Osteoblast (primary cell): ENCODE measurements at regions not wholly inside any gene's neighbourhood (a gene's known extent, or its start where the extent isn't known, plus 50 kb on each side); places are given as distances from the start of the nearest gene placed in this dataset.

ENCODE experiments used
- DNase-seq: peaks from one replicate; pipeline ENCODE4 v3.0.0; 2011; ENCODE audit warnings: low spot score, mixed read lengths; ENCODE audit not compliant: insufficient read length; ENCODE audit errors: missing footprints
- H2AFZ ChIP-seq: 2 replicates; pipeline ENCODE4 v1.6.0; 2011; ENCODE audit warnings: mild to moderate bottlenecking, low read length
- H3K27ac ChIP-seq: 2 replicates; pipeline ENCODE4 v1.5.1; 2011; ENCODE audit warnings: mild to moderate bottlenecking, low read depth, low read length, moderate library complexity
- H3K27me3 ChIP-seq: 2 replicates; pipeline ENCODE4 v1.6.0; 2012; ENCODE audit warnings: mild to moderate bottlenecking, control low read depth, inconsistent platforms, low read length, moderate library complexity; ENCODE audit not compliant: insufficient read depth
- H3K36me3 ChIP-seq: 2 replicates; pipeline ENCODE4 v1.5.1; 2011; ENCODE audit warnings: mild to moderate bottlenecking, low read length, control low read depth, moderate library complexity; ENCODE audit not compliant: insufficient read depth
- H3K4me1 ChIP-seq: 2 replicates; pipeline ENCODE4 v1.5.1; 2011; ENCODE audit warnings: mild to moderate bottlenecking, low read length, control low read depth, moderate library complexity; ENCODE audit not compliant: insufficient read depth
- H3K4me2 ChIP-seq: 2 replicates; pipeline ENCODE4 v1.6.0; 2011; ENCODE audit warnings: mild to moderate bottlenecking, low read length; ENCODE audit not compliant: insufficient read depth
- H3K4me3 ChIP-seq: fragments of 200-600 bp; sonication (generic); 3 replicates; pipeline ENCODE4 v1.5.1; 2012; ENCODE audit warnings: mild to moderate bottlenecking, low read length, inconsistent platforms; ENCODE audit not compliant: insufficient read depth
- H3K79me2 ChIP-seq: 2 replicates; pipeline ENCODE4 v1.6.0; 2012; ENCODE audit warnings: mild to moderate bottlenecking, low read length, control low read depth, inconsistent platforms; ENCODE audit not compliant: insufficient read depth
- H3K9me3 ChIP-seq: 2 replicates; pipeline ENCODE4 v1.5.1; 2011; ENCODE audit warnings: low read depth, low read length, control low read depth
- H4K20me1 ChIP-seq: 2 replicates; pipeline ENCODE4 v1.6.0; 2012; ENCODE audit warnings: mild to moderate bottlenecking, low read length, control low read depth; ENCODE audit not compliant: insufficient read depth
- TF ChIP-seq, protein P1 (sequence below): IDR thresholded peaks from 2 replicates; pipeline ENCODE4 v1.5.1; 2011; ENCODE audit warnings: mild to moderate bottlenecking, low read depth, low read length, moderate library complexity; ENCODE audit errors: extremely low read depth

DNA sequence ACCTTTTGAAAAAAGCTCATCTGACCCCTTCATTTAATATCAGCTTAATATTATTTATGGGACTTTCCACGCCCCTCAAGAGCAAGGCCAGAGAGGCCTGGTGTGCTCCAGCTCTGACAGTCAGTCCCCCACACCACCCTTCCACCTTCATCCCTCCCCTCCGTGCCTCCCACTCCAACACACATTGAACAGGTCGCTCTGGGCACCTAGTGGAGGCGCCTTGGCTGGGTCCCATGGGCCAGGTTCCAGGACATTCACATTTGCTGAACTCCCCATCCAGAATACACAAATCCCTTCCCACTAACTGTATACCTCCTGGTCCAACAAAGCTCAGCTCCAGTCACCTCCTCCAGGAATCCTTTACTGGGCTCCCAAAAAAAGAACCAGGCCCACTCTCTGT, 137.5 kb downstream of the BCOR start:
- H3K27ac ChIP-seq: no peak overlapping the region
- TF ChIP-seq, protein P1, sequence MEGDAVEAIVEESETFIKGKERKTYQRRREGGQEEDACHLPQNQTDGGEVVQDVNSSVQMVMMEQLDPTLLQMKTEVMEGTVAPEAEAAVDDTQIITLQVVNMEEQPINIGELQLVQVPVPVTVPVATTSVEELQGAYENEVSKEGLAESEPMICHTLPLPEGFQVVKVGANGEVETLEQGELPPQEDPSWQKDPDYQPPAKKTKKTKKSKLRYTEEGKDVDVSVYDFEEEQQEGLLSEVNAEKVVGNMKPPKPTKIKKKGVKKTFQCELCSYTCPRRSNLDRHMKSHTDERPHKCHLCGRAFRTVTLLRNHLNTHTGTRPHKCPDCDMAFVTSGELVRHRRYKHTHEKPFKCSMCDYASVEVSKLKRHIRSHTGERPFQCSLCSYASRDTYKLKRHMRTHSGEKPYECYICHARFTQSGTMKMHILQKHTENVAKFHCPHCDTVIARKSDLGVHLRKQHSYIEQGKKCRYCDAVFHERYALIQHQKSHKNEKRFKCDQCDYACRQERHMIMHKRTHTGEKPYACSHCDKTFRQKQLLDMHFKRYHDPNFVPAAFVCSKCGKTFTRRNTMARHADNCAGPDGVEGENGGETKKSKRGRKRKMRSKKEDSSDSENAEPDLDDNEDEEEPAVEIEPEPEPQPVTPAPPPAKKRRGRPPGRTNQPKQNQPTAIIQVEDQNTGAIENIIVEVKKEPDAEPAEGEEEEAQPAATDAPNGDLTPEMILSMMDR: no peak
- peaks cover 7% of the 10 kb centered on the region for H3K4me1 ChIP-seq
- no peaks in the 10 kb centered on the region for H4K20me1 ChIP-seq
- no peak overlapping the region for H2AFZ ChIP-seq
- H3K4me2 ChIP-seq: no peak overlapping the region
- DNase-seq: no peak
- no peaks in the 10 kb centered on the region for H3K9me3 ChIP-seq
- H3K4me3 ChIP-seq: no peak overlapping the region
- no peaks in the 10 kb centered on the region for H3K79me2 ChIP-seq
- H3K36me3 ChIP-seq: no peaks in the 10 kb centered on the region
- peaks cover 8% of the 10 kb centered on the region for H3K27me3 ChIP-seq

DNA sequence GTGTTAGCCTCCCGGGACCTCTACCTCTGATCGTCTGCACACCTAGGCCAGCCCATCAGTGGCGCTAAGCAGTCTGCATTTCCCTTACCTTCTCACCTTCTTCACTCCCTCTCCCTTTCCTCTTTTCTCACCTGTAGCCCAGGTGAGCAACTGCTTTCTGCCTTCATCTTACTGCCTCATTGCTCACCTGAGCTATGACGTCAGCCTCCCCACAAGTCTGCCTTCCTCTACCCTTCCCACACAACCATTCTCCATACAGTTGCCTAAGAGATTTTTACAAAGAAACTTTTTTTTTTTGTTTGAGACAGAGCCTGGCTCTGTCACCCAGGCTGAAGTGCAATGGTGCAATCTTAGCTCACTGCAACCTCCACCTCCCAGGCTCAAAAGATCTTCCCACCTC, 136.3 kb downstream of the BCOR start:
- no peaks in the 10 kb centered on the region for H3K36me3 ChIP-seq
- no peaks in the 10 kb centered on the region for H3K27me3 ChIP-seq
- no peak for DNase-seq
- H3K4me2 ChIP-seq: no peak overlapping the region
- no peak overlapping the region for H3K27ac ChIP-seq
- no peak overlapping the region for H2AFZ ChIP-seq
- no peaks in the 10 kb centered on the region for H3K79me2 ChIP-seq
- H4K20me1 ChIP-seq: no peaks in the 10 kb centered on the region
- H3K4me1 ChIP-seq: peaks cover 7% of the 10 kb centered on the region
- H3K9me3 ChIP-seq: no peaks in the 10 kb centered on the region
- TF ChIP-seq, protein P1: no peak
- no peak overlapping the region for H3K4me3 ChIP-seq

DNA sequence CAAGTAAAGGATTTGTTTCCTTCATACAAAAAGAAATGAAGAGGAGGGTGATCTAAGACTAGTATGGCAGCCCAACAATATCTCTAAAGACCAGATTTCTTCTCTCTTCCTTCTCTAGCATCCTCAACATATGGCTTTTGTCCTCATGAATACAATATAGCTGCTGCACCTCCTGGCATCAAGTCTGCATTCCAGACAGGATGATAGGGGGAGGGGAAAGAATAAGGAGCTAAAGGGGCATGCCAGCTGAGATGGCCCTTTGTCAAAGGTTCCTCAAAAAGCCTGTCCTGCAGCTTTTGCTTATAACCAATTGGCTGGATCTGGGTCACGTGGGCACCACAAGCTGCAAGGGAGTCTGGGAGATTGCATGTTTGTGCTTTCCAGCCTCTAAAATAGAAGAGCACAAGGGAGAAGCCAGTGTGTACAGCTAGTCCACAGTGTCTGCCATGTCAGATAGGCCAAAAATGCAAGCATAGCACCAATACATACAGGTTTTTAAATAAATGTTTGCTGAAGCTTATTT, 132.6 kb downstream of the BCOR start:
- Histone ChIP-seq H3K27me3 (no peaks in the 10 kb centered on the region), H3K4me1 (no peaks in the 10 kb centered on the region), H3K4me3 (no peak overlapping the region), H4K20me1 (no peaks in the 10 kb centered on the region), H3K4me2 (no peak overlapping the region), H3K79me2 (no peaks in the 10 kb centered on the region), H2AFZ (no peak overlapping the region), H3K27ac (no peak overlapping the region), H3K9me3 (no peaks in the 10 kb centered on the region), H3K36me3 (no peaks in the 10 kb centered on the region)
- no peak for DNase-seq
- TF ChIP-seq, protein P1: no peak

DNA sequence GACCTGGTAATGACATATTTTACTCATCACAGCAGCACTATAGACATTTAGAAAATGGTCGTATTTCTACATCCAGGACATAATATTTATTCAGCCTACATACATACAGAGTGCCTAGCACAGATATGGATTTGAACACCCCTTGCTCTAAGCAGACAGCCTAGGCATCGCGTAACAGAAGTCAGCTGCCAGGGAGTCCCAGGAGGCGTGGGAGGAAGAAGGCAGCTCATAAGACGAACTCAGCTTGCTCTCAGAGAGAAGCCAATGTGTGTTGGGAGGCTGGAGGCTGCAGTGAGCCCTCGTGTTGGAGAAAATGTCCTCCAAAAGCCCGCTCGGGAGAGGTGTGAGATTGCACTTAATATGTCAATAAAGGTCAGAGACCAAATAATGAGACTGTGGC, 131.6 kb downstream of the BCOR start:
- no peak overlapping the region for H2AFZ ChIP-seq
- H3K4me2 ChIP-seq: no peak overlapping the region
- no peaks in the 10 kb centered on the region for H3K4me1 ChIP-seq
- TF ChIP-seq, protein P1: no peak
- H3K4me3 ChIP-seq: no peak overlapping the region
- no peaks in the 10 kb centered on the region for H3K36me3 ChIP-seq
- H4K20me1 ChIP-seq: no peaks in the 10 kb centered on the region
- H3K27ac ChIP-seq: no peak overlapping the region
- H3K79me2 ChIP-seq: no peaks in the 10 kb centered on the region
- no peak for DNase-seq
- H3K9me3 ChIP-seq: no peaks in the 10 kb centered on the region
- H3K27me3 ChIP-seq: no peaks in the 10 kb centered on the region
